WERI-Rb-1 (cell line): ENCODE measurements at regions not wholly inside any gene's neighbourhood (a gene's known extent, or its start where the extent isn't known, plus 50 kb on each side); places are given as distances from the start of the nearest gene placed in this dataset.

Experiments
- DNase-seq: peaks from one replicate; pipeline ENCODE4 v3.0.0-alpha.2; 2020
- H3K27ac ChIP-seq: fragments of 250-450 bp; sonication (Bioruptor Pico); 2 replicates; pipeline ENCODE4 v1.5.1; 2020; ENCODE audit warnings: mild to moderate bottlenecking, moderate library complexity
- H3K27me3 ChIP-seq: fragments of 250-450 bp; sonication (Bioruptor Pico); 2 replicates; pipeline ENCODE4 v1.5.1; 2021; ENCODE audit warnings: mild to moderate bottlenecking, low read depth, moderate library complexity; ENCODE audit not compliant: insufficient read depth, severe bottlenecking
- H3K36me3 ChIP-seq: fragments of 250-450 bp; sonication (Bioruptor Pico); 2 replicates; pipeline ENCODE4 v1.5.1; 2020; ENCODE audit warnings: mild to moderate bottlenecking, moderate library complexity
- H3K4me3 ChIP-seq: 2 replicates; pipeline ENCODE4 v1.5.1; 2011; ENCODE audit warnings: low read depth, mild to moderate bottlenecking, control low read depth, low read length
- H3K9me3 ChIP-seq: fragments of 250-450 bp; sonication (Bioruptor Pico); 2 replicates; pipeline ENCODE4 v1.5.1; 2021; ENCODE audit warnings: mild to moderate bottlenecking, moderate library complexity; ENCODE audit not compliant: severe bottlenecking
- CTCF ChIP-seq: IDR thresholded peaks from 2 replicates; pipeline ENCODE4 v1.5.1; 2011; ENCODE audit warnings: low read depth, mild to moderate bottlenecking, control low read depth, inconsistent platforms, low read length

GRCh38 chr5:21219251-21219650 is 1231.3 kb upstream of the CDH18 start:
- no peak for DNase-seq
- TF ChIP-seq CTCF: no peak
- Histone ChIP-seq H3K27me3 (no peaks in the 10 kb centered on the region), H3K36me3 (no peaks in the 10 kb centered on the region), H3K27ac (no peak overlapping the region), H3K9me3 (no peaks in the 10 kb centered on the region), H3K4me3 (no peak overlapping the region)

- no peaks in the 10 kb centered on the region for H3K9me3 ChIP-seq
- no peaks in the 10 kb centered on the region for H3K27me3 ChIP-seq
- no peak for DNase-seq
- H3K4me3 ChIP-seq: no peak overlapping the region
- TF ChIP-seq CTCF: no peak
- H3K36me3 ChIP-seq: no peaks in the 10 kb centered on the region
- H3K27ac ChIP-seq: no peak overlapping the region
Observed at GRCh38 chr5:21212026-21212425, 1224.0 kb upstream of the CDH18 start.

- no peak for DNase-seq
- Histone ChIP-seq H3K36me3 (no peaks in the 10 kb centered on the region), H3K9me3 (no peaks in the 10 kb centered on the region), H3K27me3 (no peaks in the 10 kb centered on the region), H3K4me3 (no peak overlapping the region), H3K27ac (no peak overlapping the region)
- TF ChIP-seq CTCF: no peak
Observed at GRCh38 chr5:21209409-21209808, 1221.4 kb upstream of the CDH18 start.

- H3K4me3 ChIP-seq: no peak overlapping the region
- no peak for TF ChIP-seq CTCF
- DNase-seq: no peak
- H3K9me3 ChIP-seq: no peaks in the 10 kb centered on the region
- H3K27me3 ChIP-seq: no peaks in the 10 kb centered on the region
- no peaks in the 10 kb centered on the region for H3K36me3 ChIP-seq
- no peak overlapping the region for H3K27ac ChIP-seq
Observed at GRCh38 chr5:21199087-21199486, 1211.1 kb upstream of the CDH18 start.

GRCh38 chr5:21195145-21195544 is 1207.1 kb upstream of the CDH18 start:
- no peaks in the 10 kb centered on the region for H3K9me3 ChIP-seq
- H3K27me3 ChIP-seq: no peaks in the 10 kb centered on the region
- H3K4me3 ChIP-seq: no peak overlapping the region
- H3K27ac ChIP-seq: no peak overlapping the region
- H3K36me3 ChIP-seq: no peaks in the 10 kb centered on the region
- no peak for TF ChIP-seq CTCF
- DNase-seq: no peak

- H3K27me3 ChIP-seq: no peaks in the 10 kb centered on the region
- no peak overlapping the region for H3K4me3 ChIP-seq
- no peaks in the 10 kb centered on the region for H3K9me3 ChIP-seq
- TF ChIP-seq CTCF: no peak
- no peak for DNase-seq
- no peaks in the 10 kb centered on the region for H3K36me3 ChIP-seq
- H3K27ac ChIP-seq: no peak overlapping the region
Observed at GRCh38 chr5:21185536-21185935, 1197.5 kb upstream of the CDH18 start.
